Transverse colon (tissue), 3 donors: ENCODE measurements at regions not wholly inside any gene's neighbourhood (a gene's known extent, or its start where the extent isn't known, plus 50 kb on each side); places are given as distances from the start of the nearest gene placed in this dataset.

Source experiments
- POLR2A ChIP-seq: fragments of 450-650 bp; IDR thresholded peaks from one replicate; pipeline ENCODE4 v1.6.1; 2016; ENCODE audit warnings: antibody characterized with exemption, mild to moderate bottlenecking, moderate library complexity
- TF ChIP-seq, protein P1 (sequence below), 5 experiments: fragments of 200-600 bp in 3 of 5; fragments of 450-650 bp in 2 of 5; sonication (generic) in 3 of 5; IDR thresholded peaks; 1 replicate in 2 of 5; 2 replicates in 3 of 5; pipeline ENCODE4 v1.5.1; 2016 to 2017; ENCODE audit warnings: antibody characterized with exemption in 5 of 5, inconsistent platforms in 3 of 5, mild to moderate bottlenecking in 2 of 5, moderate library complexity in 1 of 5

DNA sequence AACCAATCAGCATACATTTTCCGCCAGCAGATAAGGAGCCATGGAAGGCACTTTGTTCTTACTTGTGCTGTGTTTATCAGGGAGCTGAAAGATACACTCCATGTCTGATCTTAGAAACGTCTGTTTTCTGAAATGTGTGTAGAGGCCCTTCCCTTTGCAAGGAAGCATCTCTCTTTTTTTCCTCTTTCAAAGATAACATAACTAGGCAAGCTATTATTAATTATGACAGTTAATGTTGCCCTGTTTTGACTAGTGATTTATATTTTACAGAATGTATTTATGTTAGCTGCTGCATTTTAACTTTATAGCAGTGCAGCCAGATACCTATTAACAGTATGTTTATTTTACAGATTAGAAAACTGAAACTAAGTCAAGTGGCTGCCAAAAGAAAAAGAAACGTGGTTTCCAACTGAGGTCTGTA, 683.2 kb upstream of the IGFBP3 start:
- TF ChIP-seq, protein P1, sequence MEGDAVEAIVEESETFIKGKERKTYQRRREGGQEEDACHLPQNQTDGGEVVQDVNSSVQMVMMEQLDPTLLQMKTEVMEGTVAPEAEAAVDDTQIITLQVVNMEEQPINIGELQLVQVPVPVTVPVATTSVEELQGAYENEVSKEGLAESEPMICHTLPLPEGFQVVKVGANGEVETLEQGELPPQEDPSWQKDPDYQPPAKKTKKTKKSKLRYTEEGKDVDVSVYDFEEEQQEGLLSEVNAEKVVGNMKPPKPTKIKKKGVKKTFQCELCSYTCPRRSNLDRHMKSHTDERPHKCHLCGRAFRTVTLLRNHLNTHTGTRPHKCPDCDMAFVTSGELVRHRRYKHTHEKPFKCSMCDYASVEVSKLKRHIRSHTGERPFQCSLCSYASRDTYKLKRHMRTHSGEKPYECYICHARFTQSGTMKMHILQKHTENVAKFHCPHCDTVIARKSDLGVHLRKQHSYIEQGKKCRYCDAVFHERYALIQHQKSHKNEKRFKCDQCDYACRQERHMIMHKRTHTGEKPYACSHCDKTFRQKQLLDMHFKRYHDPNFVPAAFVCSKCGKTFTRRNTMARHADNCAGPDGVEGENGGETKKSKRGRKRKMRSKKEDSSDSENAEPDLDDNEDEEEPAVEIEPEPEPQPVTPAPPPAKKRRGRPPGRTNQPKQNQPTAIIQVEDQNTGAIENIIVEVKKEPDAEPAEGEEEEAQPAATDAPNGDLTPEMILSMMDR (IDR thresholded peaks at IDR 0.05): no peak
- TF ChIP-seq POLR2A: no peak
